Neural cell (in vitro differentiated cells): ENCODE measurements at regions not wholly inside any gene's neighbourhood (a gene's known extent, or its start where the extent isn't known, plus 50 kb on each side); places are given as distances from the start of the nearest gene placed in this dataset.

ENCODE experiments used
- H2AFZ ChIP-seq: fragments of 200-600, 300-800 bp; sonication (generic), shearing (Covaris generic); 2 replicates; pipeline ENCODE4 v1.6.0; 2014; ENCODE audit warnings: low read depth, mild to moderate bottlenecking, antibody characterized with exemption, low read length, moderate library complexity
- H3F3A ChIP-seq: fragments of 200-600 bp; shearing (Covaris generic); 2 replicates; pipeline ENCODE4 v1.6.1; 2016; ENCODE audit warnings: mild to moderate bottlenecking, moderate library complexity, mixed read lengths, antibody characterized with exemption, low read length; ENCODE audit not compliant: insufficient read depth, poor library complexity, severe bottlenecking
- H3K27ac ChIP-seq: fragments of 200-600, 300-800 bp; sonication (generic), shearing (Covaris generic); 2 replicates; pipeline ENCODE4 v1.5.1; 2014; ENCODE audit warnings: mild to moderate bottlenecking, low read length, moderate library complexity
- H3K27me3 ChIP-seq: fragments of 300-800, 200-600 bp; sonication (generic), shearing (Covaris generic); 2 replicates; pipeline ENCODE4 v1.6.0; 2014; ENCODE audit warnings: mild to moderate bottlenecking, low read depth, low read length, moderate library complexity; ENCODE audit not compliant: insufficient read depth
- H3K36me3 ChIP-seq: fragments of 300-800, 200-600 bp; sonication (generic), shearing (Covaris generic); 2 replicates; pipeline ENCODE4 v1.5.1; 2014; ENCODE audit warnings: mild to moderate bottlenecking, antibody characterized with exemption, low read length, moderate library complexity; ENCODE audit not compliant: insufficient read depth
- H3K4me2 ChIP-seq: fragments of 300-800, 200-600 bp; sonication (generic), shearing (Covaris generic); 2 replicates; pipeline ENCODE4 v1.6.0; 2014; ENCODE audit warnings: mild to moderate bottlenecking, low read length
- H3K4me3 ChIP-seq: fragments of 300-800, 200-600 bp; sonication (generic), shearing (Covaris generic); 2 replicates; pipeline ENCODE4 v1.5.1; 2014; ENCODE audit warnings: mild to moderate bottlenecking, low read length, moderate library complexity
- H3K79me2 ChIP-seq: fragments of 200-600 bp; shearing (Covaris generic); replicated peaks from 2 replicates; pipeline ENCODE4 v1.6.0; 2014; ENCODE audit warnings: mild to moderate bottlenecking, low read length, moderate library complexity; ENCODE audit not compliant: insufficient read depth
- H3K9ac ChIP-seq: fragments of 300-800, 200-600 bp; sonication (generic), shearing (Covaris generic); 2 replicates; pipeline ENCODE4 v1.6.1; 2016; ENCODE audit warnings: mild to moderate bottlenecking, low read length, mixed read lengths
- H3K9me2 ChIP-seq: fragments of 200-600 bp; shearing (Covaris generic); 2 replicates; pipeline ENCODE4 v1.6.1; 2016; ENCODE audit warnings: mild to moderate bottlenecking, low read length, mixed read lengths; ENCODE audit not compliant: insufficient read depth
- H3K9me3 ChIP-seq: fragments of 200-600, 300-800 bp; sonication (generic), shearing (Covaris generic); 2 replicates; pipeline ENCODE4 v1.6.1; 2016; ENCODE audit warnings: mild to moderate bottlenecking, mixed run types, low read length, moderate library complexity, mixed read lengths
- H4K20me1 ChIP-seq: fragments of 200-600 bp; shearing (Covaris generic); 2 replicates; pipeline ENCODE4 v1.6.1; 2016; ENCODE audit warnings: mild to moderate bottlenecking, mixed run types; ENCODE audit not compliant: insufficient read depth
- EP300 ChIP-seq: fragments of 450-650 bp; conservative IDR thresholded peaks from 2 replicates; pipeline ENCODE4 v1.6.1; 2014; ENCODE audit warnings: antibody characterized with exemption, mild to moderate bottlenecking, moderate library complexity; ENCODE audit not compliant: poor library complexity, severe bottlenecking
- EZH2 ChIP-seq: fragments of 200-600, 300-800 bp; shearing (Covaris generic), sonication (generic); IDR thresholded peaks from 2 replicates; pipeline ENCODE4 v1.6.1; 2014; ENCODE audit warnings: antibody characterized with exemption, low read length, borderline replicate concordance, mild to moderate bottlenecking; ENCODE audit not compliant: insufficient read depth, poor library complexity, severe bottlenecking
- MXI1 ChIP-seq: fragments of 450-650 bp; conservative IDR thresholded peaks from 2 replicates; pipeline ENCODE4 v1.6.1; 2014; ENCODE audit warnings: antibody characterized with exemption, mild to moderate bottlenecking; ENCODE audit not compliant: poor library complexity, severe bottlenecking
- POLR2AphosphoS5 ChIP-seq: IDR thresholded peaks from 2 replicates; pipeline ENCODE4 v1.6.1; 2012
- RAD21 ChIP-seq: fragments of 450-650 bp; conservative IDR thresholded peaks from 2 replicates; pipeline ENCODE4 v1.6.1; 2014; ENCODE audit warnings: antibody characterized with exemption, mild to moderate bottlenecking, moderate library complexity
- SMC3 ChIP-seq: fragments of 450-650 bp; conservative IDR thresholded peaks from 2 replicates; pipeline ENCODE4 v1.6.1; 2014; ENCODE audit warnings: antibody characterized with exemption, mild to moderate bottlenecking, moderate library complexity; ENCODE audit not compliant: poor library complexity
- TAF1 ChIP-seq: IDR thresholded peaks from 2 replicates; pipeline ENCODE4 v1.6.1; 2012; ENCODE audit warnings: low read depth
- TF ChIP-seq, protein P1 (sequence below): fragments of 450-650 bp; IDR thresholded peaks from 2 replicates; pipeline ENCODE4 v1.5.1; 2014; ENCODE audit warnings: antibody characterized with exemption, mild to moderate bottlenecking, moderate library complexity; ENCODE audit not compliant: poor library complexity, severe bottlenecking
- TF ChIP-seq, protein P2 (sequence below): IDR thresholded peaks from 2 replicates; pipeline ENCODE4 v1.6.1; 2012; ENCODE audit warnings: borderline replicate concordance

DNA sequence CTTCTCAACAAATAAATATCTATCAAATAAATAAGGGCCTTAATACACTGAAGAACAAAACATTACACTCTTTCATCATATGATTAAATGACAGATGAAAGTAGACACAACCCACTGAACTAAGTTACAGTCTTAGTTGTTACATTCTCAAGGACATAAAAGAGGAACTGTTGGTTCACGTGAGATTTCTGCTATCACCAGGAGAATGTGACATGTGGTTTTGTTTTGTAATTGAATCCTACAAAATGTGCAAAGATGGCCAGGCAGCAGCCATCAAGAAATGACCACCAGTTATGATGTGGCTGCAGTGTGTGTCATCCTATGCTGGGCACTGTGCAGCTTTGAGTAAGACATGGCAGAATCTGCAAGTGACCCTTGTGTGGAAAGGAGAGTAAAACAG is 310.6 kb upstream of the PIK3C3 start:
- no peaks in the 10 kb centered on the region for H3K36me3 ChIP-seq
- TF ChIP-seq MXI1, result no peak
- no peak for TF ChIP-seq RAD21
- no peak for TF ChIP-seq TAF1
- TF ChIP-seq EZH2, result no peak
- TF ChIP-seq EP300, result no peak
- TF ChIP-seq, protein P1, sequence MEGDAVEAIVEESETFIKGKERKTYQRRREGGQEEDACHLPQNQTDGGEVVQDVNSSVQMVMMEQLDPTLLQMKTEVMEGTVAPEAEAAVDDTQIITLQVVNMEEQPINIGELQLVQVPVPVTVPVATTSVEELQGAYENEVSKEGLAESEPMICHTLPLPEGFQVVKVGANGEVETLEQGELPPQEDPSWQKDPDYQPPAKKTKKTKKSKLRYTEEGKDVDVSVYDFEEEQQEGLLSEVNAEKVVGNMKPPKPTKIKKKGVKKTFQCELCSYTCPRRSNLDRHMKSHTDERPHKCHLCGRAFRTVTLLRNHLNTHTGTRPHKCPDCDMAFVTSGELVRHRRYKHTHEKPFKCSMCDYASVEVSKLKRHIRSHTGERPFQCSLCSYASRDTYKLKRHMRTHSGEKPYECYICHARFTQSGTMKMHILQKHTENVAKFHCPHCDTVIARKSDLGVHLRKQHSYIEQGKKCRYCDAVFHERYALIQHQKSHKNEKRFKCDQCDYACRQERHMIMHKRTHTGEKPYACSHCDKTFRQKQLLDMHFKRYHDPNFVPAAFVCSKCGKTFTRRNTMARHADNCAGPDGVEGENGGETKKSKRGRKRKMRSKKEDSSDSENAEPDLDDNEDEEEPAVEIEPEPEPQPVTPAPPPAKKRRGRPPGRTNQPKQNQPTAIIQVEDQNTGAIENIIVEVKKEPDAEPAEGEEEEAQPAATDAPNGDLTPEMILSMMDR, result no peak
- no peak for TF ChIP-seq POLR2AphosphoS5
- no peak for TF ChIP-seq SMC3
- TF ChIP-seq, protein P2, sequence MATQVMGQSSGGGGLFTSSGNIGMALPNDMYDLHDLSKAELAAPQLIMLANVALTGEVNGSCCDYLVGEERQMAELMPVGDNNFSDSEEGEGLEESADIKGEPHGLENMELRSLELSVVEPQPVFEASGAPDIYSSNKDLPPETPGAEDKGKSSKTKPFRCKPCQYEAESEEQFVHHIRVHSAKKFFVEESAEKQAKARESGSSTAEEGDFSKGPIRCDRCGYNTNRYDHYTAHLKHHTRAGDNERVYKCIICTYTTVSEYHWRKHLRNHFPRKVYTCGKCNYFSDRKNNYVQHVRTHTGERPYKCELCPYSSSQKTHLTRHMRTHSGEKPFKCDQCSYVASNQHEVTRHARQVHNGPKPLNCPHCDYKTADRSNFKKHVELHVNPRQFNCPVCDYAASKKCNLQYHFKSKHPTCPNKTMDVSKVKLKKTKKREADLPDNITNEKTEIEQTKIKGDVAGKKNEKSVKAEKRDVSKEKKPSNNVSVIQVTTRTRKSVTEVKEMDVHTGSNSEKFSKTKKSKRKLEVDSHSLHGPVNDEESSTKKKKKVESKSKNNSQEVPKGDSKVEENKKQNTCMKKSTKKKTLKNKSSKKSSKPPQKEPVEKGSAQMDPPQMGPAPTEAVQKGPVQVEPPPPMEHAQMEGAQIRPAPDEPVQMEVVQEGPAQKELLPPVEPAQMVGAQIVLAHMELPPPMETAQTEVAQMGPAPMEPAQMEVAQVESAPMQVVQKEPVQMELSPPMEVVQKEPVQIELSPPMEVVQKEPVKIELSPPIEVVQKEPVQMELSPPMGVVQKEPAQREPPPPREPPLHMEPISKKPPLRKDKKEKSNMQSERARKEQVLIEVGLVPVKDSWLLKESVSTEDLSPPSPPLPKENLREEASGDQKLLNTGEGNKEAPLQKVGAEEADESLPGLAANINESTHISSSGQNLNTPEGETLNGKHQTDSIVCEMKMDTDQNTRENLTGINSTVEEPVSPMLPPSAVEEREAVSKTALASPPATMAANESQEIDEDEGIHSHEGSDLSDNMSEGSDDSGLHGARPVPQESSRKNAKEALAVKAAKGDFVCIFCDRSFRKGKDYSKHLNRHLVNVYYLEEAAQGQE, result no peak
- H3K9ac ChIP-seq, result no peak overlapping the region
- H3K4me3 ChIP-seq, result no peak overlapping the region
- H3K4me2 ChIP-seq, result no peak overlapping the region
- H3K9me2 ChIP-seq, result no peaks in the 10 kb centered on the region
- H4K20me1 ChIP-seq, result no peaks in the 10 kb centered on the region
- H2AFZ ChIP-seq, result no peak overlapping the region
- H3F3A ChIP-seq, result no peaks in the 10 kb centered on the region
- no peaks in the 10 kb centered on the region for H3K27me3 ChIP-seq
- H3K27ac ChIP-seq, result no peak overlapping the region
- no peaks in the 10 kb centered on the region for H3K9me3 ChIP-seq
- H3K79me2 ChIP-seq, result no peaks in the 10 kb centered on the region

DNA sequence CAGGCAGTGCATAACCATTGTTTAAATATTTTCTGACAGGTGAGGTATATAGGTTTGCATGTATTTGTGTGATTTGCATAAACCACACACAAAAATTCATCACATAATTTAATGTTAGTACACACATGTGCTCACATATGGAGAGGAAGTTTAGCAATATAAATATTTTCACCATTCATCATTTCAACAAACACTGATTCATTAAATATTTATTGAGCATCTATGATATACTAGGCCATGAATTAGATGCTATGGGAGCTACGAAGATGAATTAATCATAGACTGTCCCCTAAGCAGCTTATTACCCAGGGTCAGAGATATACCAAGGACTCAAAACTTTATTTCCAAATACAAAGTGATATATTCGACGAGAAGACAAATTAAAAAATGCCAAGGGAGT is 311.6 kb upstream of the PIK3C3 start:
- Histone ChIP-seq H3K4me2 (no peak overlapping the region), H3K4me3 (no peak overlapping the region), H3K9ac (no peak overlapping the region), H3K27ac (no peak overlapping the region), H2AFZ (no peak overlapping the region), H3K27me3 (no peaks in the 10 kb centered on the region), H4K20me1 (no peaks in the 10 kb centered on the region), H3F3A (no peaks in the 10 kb centered on the region), H3K36me3 (no peaks in the 10 kb centered on the region), H3K9me3 (no peaks in the 10 kb centered on the region), H3K79me2 (no peaks in the 10 kb centered on the region), H3K9me2 (no peaks in the 10 kb centered on the region)
- TF ChIP-seq POLR2AphosphoS5 (no peak), SMC3 (no peak), TAF1 (no peak)
- TF ChIP-seq, protein P2, result no peak
